VCaP (cell line): ENCODE measurements at regions not wholly inside any gene's neighbourhood (a gene's known extent, or its start where the extent isn't known, plus 50 kb on each side); places are given as distances from the start of the nearest gene placed in this dataset.

Experiments used
- H3K27ac ChIP-seq: fragments of 450-650 bp; 2 replicates; pipeline ENCODE4 v1.5.1; 2017
- TF ChIP-seq, protein P1 (sequence below): fragments of 450-650 bp; conservative IDR thresholded peaks from 2 replicates; pipeline ENCODE4 v1.5.1; 2017; ENCODE audit warnings: mild to moderate bottlenecking, moderate library complexity

DNA sequence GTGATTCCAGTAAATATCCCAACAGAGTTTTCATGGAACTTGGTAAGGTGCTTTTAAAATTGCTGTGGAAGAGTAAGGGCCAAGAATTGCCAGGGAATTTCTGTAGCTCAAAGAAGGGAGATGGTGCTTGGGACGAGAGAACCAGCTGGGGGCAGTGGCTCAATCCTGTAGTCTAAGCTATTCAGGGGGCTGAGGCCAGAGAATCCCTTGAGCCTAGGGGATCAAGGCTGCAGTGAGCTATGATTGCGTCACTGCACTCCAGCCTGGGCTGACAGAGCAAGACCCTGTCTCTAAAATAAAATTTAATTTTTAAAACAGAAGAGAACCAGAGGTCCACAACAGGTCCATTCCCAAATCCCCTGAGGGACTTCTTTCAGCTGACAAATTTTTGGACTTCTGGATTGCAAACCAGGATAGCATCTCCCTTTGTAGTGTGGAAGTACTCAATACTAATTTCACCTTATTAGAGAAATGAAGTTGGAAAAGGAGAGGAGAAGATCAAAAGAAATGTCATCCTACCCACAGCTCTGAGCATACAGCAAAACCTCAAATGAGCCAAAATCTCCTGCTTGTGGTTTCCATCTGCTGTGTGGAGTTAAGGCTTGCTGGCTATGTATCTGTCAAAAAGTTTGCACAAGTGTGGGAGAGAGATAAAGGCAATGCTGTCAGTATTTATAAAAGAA, 59.2 kb upstream of the CLPB start:
- TF ChIP-seq, protein P1, sequence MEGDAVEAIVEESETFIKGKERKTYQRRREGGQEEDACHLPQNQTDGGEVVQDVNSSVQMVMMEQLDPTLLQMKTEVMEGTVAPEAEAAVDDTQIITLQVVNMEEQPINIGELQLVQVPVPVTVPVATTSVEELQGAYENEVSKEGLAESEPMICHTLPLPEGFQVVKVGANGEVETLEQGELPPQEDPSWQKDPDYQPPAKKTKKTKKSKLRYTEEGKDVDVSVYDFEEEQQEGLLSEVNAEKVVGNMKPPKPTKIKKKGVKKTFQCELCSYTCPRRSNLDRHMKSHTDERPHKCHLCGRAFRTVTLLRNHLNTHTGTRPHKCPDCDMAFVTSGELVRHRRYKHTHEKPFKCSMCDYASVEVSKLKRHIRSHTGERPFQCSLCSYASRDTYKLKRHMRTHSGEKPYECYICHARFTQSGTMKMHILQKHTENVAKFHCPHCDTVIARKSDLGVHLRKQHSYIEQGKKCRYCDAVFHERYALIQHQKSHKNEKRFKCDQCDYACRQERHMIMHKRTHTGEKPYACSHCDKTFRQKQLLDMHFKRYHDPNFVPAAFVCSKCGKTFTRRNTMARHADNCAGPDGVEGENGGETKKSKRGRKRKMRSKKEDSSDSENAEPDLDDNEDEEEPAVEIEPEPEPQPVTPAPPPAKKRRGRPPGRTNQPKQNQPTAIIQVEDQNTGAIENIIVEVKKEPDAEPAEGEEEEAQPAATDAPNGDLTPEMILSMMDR = no peak

DNA sequence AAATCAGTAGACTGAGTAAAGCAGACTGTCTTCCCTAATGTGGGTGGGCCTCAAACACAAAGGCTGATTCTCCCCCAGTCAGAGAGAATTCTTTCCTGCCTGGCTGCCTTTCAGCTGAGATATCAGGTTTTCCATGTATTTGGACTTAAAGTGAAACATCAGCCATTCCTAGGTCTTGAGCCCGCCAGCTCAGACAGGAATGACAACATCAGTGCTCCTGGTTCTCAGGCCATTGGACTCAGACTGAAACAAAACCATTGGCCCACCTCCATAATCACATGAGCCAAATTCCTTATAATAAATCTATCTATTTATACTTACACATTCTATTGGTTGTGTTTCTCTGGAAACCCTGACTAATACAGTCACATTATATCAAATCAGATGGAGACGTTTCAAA, 56.7 kb upstream of the CLPB start:
- TF ChIP-seq, protein P1 = no peak
- no peak overlapping the region for H3K27ac ChIP-seq

More for the DNA sequence above, 59.2 kb upstream of the CLPB start:
- no peak overlapping the region for H3K27ac ChIP-seq
